Left ventricle myocardium inferior (tissue), 1 donor: ENCODE measurements at regions not wholly inside any gene's neighbourhood (a gene's known extent, or its start where the extent isn't known, plus 50 kb on each side); places are given as distances from the start of the nearest gene placed in this dataset.

ENCODE experiments used
- DNase-seq: peaks from one replicate; pipeline ENCODE4 v3.0.0-alpha.2; 2020
- H3K27ac ChIP-seq: fragments of 200-600 bp; replicated peaks from 2 replicates; pipeline ENCODE4 v1.8.0; 2021
- H3K27me3 ChIP-seq: fragments of 200-600 bp; 2 replicates; pipeline ENCODE4 v1.8.0; 2021; ENCODE audit warnings: low read depth
- H3K36me3 ChIP-seq: fragments of 200-600 bp; 2 replicates; pipeline ENCODE4 v1.8.0; 2021
- H3K4me1 ChIP-seq: fragments of 200-600 bp; 2 replicates; pipeline ENCODE4 v1.8.0; 2021
- H3K4me3 ChIP-seq: fragments of 200-600 bp; 2 replicates; pipeline ENCODE4 v1.8.0; 2021; ENCODE audit warnings: mild to moderate bottlenecking, moderate library complexity
- H3K9me3 ChIP-seq: fragments of 200-600 bp; replicated peaks from 2 replicates; pipeline ENCODE4 v1.8.0; 2021
- CTCF ChIP-seq: fragments of 200-600 bp; IDR thresholded peaks from 2 replicates; pipeline ENCODE4 v1.8.0; 2021; ENCODE audit warnings: antibody characterized with exemption, mild to moderate bottlenecking, borderline replicate concordance
- intact Hi-C: fragments of 100-400 bp; cut with micrococcal nuclease; formaldehyde crosslinking; loops from one replicate; pipeline ENCODE4 v1.11.0; 2022
- donor health status: DM: no; HTN: yes; CAD: no; lungs with severe emphysema.

GRCh38 chr6:79416931-79417330 is 120.3 kb downstream of the LCA5 start:
- Histone ChIP-seq H3K27ac (no peak overlapping the region), H3K4me1 (peaks cover 13% of the 10 kb centered on the region), H3K4me3 (no peak overlapping the region), H3K36me3 (no peaks in the 10 kb centered on the region), H3K9me3 (no peaks in the 10 kb centered on the region), H3K27me3 (no peaks in the 10 kb centered on the region)
- DNase-seq = no peak
- TF ChIP-seq CTCF = no peak
- intact Hi-C loops = no loop called here

GRCh38 chr6:79413562-79414002 is 123.6 kb downstream of the LCA5 start:
- Histone ChIP-seq H3K9me3 (no peaks in the 10 kb centered on the region), H3K4me1 (peaks cover 7% of the 10 kb centered on the region), H3K4me3 (no peak overlapping the region), H3K36me3 (no peaks in the 10 kb centered on the region), H3K27me3 (no peaks in the 10 kb centered on the region), H3K27ac (no peak overlapping the region)
- intact Hi-C loops = no loop called here
- no peak for TF ChIP-seq CTCF
- no peak for DNase-seq

GRCh38 chr6:79410806-79411205 is 126.4 kb downstream of the LCA5 start:
- intact Hi-C loops = no loop called here

GRCh38 chr6:79408256-79408974 is 128.8 kb downstream of the LCA5 start:
- no peak for DNase-seq
- Histone ChIP-seq H3K27me3 (no peaks in the 10 kb centered on the region), H3K27ac (no peak overlapping the region), H3K9me3 (peaks cover 8% of the 10 kb centered on the region), H3K4me3 (no peak overlapping the region), H3K36me3 (no peaks in the 10 kb centered on the region), H3K4me1 (peaks cover under 1% of the 10 kb centered on the region)
- intact Hi-C loops = no loop called here
- no peak for TF ChIP-seq CTCF

More at GRCh38 chr6:79410806-79411205, 126.4 kb downstream of the LCA5 start:
- no peak for DNase-seq
- peaks cover 7% of the 10 kb centered on the region for H3K4me1 ChIP-seq
- peaks cover 4% of the 10 kb centered on the region for H3K9me3 ChIP-seq
- H3K4me3 ChIP-seq = no peak overlapping the region
- H3K36me3 ChIP-seq = no peaks in the 10 kb centered on the region
- H3K27me3 ChIP-seq = no peaks in the 10 kb centered on the region
- TF ChIP-seq CTCF = no peak
- H3K27ac ChIP-seq = no peak overlapping the region

GRCh38 chr6:79404677-79405076 is 132.6 kb downstream of the LCA5 start:
- Histone ChIP-seq H3K4me1 (no peaks in the 10 kb centered on the region), H3K27ac (no peak overlapping the region), H3K9me3 (peaks cover 8% of the 10 kb centered on the region), H3K4me3 (no peak overlapping the region), H3K27me3 (no peaks in the 10 kb centered on the region), H3K36me3 (no peaks in the 10 kb centered on the region)
- no peak for TF ChIP-seq CTCF
- no peak for DNase-seq
- intact Hi-C loops = no loop called here
